HUES48 (cell line): ENCODE measurements at regions not wholly inside any gene's neighbourhood (a gene's known extent, or its start where the extent isn't known, plus 50 kb on each side); places are given as distances from the start of the nearest gene placed in this dataset.

ENCODE experiments used
- H3K27ac ChIP-seq: one replicate; pipeline ENCODE4 v1.7.0; 2013; ENCODE audit warnings: low read depth, low read length, inconsistent platforms
- H3K27me3 ChIP-seq: 2 replicates; pipeline ENCODE4 v1.6.1; 2013; ENCODE audit warnings: mild to moderate bottlenecking, low read length; ENCODE audit not compliant: control insufficient read depth, insufficient read depth
- H3K36me3 ChIP-seq: 2 replicates; pipeline ENCODE4 v1.6.1; 2013; ENCODE audit warnings: low read length; ENCODE audit not compliant: control insufficient read depth, insufficient read depth
- H3K4me1 ChIP-seq: 2 replicates; pipeline ENCODE4 v1.6.1; 2013; ENCODE audit warnings: mild to moderate bottlenecking, low read length; ENCODE audit not compliant: control insufficient read depth, insufficient read depth
- H3K4me3 ChIP-seq: 2 replicates; pipeline ENCODE4 v1.5.1; 2013; ENCODE audit warnings: mild to moderate bottlenecking, low read depth, low read length
- H3K9ac ChIP-seq: 2 replicates; pipeline ENCODE4 v1.6.1; 2013; ENCODE audit warnings: mild to moderate bottlenecking, low read depth, low read length, moderate library complexity
- H3K9me3 ChIP-seq: 2 replicates; pipeline ENCODE4 v1.6.1; 2013; ENCODE audit warnings: low read length; ENCODE audit not compliant: control insufficient read depth, insufficient read depth

DNA sequence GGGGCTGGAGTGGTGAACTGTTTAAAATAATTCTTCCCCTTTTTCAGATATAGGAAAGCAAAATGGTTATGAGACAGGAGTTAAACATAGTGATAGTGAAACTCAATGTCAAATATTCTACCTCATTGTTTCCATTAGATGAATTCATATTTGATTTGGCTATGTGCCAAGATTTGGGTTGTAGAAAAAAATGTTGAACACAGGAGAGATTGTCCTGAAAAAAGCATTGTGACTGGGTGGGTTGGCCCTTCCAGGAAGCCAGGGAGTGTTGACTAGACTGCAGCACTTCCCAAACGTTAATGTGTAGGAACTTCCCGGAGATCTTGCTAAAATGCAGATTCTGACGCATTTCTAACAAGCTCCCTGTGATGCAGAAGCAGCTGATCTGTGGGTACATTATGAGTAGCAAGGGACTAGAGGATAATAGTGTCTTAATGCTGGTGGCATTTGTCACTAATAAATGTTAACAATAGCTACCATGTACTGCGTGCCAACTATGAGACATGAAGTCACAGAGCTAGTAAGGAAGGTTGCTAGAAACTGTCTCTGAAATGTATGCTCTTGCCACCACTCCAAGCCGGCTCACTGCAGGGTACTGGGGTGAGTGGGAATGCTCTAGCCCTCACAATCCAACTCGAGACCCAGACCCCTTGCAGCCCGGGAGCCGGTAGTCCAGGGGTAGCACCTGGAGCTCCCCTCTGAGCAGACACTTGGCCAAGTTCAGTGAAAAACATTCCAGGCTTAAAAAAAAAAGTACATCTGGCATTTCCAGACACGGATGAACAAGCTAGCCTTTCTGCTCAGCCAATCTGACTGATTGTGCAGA, 120.6 kb downstream of the CD47 start:
- Histone ChIP-seq H3K27ac (no peak overlapping the region), H3K4me3 (no peak overlapping the region), H3K4me1 (no peaks in the 10 kb centered on the region), H3K36me3 (no peaks in the 10 kb centered on the region), H3K9me3 (no peaks in the 10 kb centered on the region), H3K27me3 (no peaks in the 10 kb centered on the region), H3K9ac (no peak overlapping the region)

DNA sequence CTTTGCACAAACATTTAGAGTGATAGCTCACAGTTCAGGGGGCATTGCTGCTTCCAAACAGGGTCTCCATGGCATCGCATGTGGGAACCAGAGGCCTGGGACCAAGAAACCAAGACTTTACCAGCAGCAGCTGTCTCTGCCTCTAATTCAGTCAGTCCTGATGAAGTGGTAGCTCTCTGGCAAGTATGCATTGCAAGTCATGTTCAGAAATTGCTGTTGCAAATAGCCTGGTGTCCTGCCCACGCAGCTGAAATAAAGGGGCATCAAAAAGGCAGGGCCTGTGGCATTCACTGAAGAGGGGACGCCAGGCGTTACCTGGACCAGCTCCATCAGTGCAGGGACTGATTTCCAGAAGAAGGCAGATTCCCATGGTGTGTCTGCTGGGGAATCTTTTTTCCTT, 121.3 kb downstream of the CD47 start:
- Histone ChIP-seq H3K4me1 (no peaks in the 10 kb centered on the region), H3K36me3 (no peaks in the 10 kb centered on the region), H3K27me3 (no peaks in the 10 kb centered on the region), H3K4me3 (no peak overlapping the region), H3K27ac (no peak overlapping the region), H3K9me3 (no peaks in the 10 kb centered on the region), H3K9ac (no peak overlapping the region)

DNA sequence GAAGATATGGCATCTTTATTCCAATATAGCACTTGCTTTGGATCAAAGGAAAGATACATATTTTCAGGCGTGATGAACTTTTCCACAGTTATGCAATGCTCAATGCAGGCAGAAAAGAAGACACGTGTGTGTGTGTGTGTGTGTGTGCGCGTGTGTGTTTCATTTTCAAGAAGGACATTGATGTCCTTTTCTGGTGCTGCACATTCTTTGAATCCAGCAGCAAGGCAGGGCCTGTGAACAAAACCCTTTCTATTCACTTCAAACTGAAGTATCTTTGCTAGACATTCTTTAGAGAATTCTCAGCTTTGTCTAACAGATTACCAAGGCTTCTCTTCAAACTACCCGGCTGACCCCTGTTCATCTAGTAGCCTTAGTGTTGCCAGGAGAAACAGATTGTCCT, 124.6 kb downstream of the CD47 start:
- Histone ChIP-seq H3K27ac (peak overlapping the region; percentile 15), H3K4me1 (peaks cover 14% of the 10 kb centered on the region), H3K9me3 (no peaks in the 10 kb centered on the region), H3K27me3 (no peaks in the 10 kb centered on the region), H3K4me3 (no peak overlapping the region), H3K9ac (no peak overlapping the region), H3K36me3 (no peaks in the 10 kb centered on the region)

DNA sequence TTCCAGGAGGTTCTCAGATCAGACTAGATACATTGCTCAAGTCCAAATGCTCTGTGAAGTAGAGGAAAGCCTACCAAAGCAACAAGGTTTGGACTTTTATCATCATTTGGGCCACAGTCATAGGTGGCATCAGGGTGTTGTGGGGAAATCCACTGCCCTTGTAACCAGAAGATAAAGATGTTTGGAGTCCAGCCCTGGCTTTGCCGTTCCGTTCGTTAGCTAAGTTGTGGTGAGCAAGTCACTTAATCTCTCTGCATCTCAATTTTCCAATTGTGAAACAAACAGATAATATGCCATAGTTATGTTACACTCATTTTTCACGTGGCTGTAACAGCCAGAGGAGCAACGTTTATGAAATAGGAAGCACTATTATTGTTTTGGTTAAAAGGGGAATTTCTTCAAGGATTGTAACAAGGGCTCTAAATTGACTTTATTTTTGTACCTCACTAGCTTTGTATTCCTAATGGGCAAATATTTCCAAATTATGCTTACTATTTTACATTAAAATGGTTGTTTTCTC, 125.6 kb downstream of the CD47 start:
- Histone ChIP-seq H3K9ac (no peak overlapping the region), H3K4me1 (peaks cover 14% of the 10 kb centered on the region), H3K27ac (no peak overlapping the region), H3K36me3 (no peaks in the 10 kb centered on the region), H3K27me3 (no peaks in the 10 kb centered on the region), H3K9me3 (no peaks in the 10 kb centered on the region), H3K4me3 (no peak overlapping the region)

DNA sequence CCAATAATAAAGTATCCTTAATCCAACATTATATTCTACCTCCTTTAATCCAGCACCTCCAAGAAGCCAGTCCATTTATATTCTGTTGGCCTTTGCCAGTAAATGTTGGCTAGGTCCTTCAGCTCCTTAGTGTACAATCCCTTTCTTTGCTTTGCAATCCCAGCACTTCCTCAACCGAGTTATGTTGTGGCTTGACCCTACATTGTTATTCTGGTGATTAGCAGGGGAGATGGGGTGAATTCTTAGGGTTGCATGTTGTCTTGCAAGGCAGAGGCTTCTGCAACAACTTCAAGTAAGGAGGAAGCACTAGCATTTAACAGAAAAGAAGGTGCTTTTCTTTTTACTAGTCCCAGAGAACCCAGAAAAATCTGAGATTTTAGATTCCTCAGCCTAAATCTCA, 127.2 kb downstream of the CD47 start:
- H3K4me3 ChIP-seq, result no peak overlapping the region
- H3K9ac ChIP-seq, result no peak overlapping the region
- no peaks in the 10 kb centered on the region for H3K27me3 ChIP-seq
- H3K36me3 ChIP-seq, result no peaks in the 10 kb centered on the region
- no peaks in the 10 kb centered on the region for H3K9me3 ChIP-seq
- H3K4me1 ChIP-seq, result peaks cover 14% of the 10 kb centered on the region
- no peak overlapping the region for H3K27ac ChIP-seq

DNA sequence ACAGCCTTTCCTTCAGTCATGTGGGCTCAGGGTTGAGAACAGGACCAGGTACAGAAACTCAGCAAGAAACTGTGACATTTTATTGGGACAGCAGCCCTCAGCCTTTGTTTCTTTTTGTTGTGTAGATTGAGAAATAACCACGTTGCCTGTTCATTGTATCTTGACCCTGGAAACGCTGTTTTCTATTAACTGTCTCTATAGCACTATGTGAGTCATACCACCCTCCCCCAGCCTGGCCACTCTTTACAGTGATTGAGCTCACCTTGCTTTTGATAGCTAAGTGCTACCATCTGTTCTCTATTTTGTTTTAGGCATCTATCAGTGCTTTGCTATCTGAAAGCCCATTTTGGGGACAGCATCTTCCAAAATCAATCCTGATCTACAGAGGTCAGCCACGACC, 127.9 kb downstream of the CD47 start:
- H3K9me3 ChIP-seq, result no peaks in the 10 kb centered on the region
- H3K27ac ChIP-seq, result no peak overlapping the region
- H3K4me1 ChIP-seq, result peaks cover 15% of the 10 kb centered on the region
- no peak overlapping the region for H3K4me3 ChIP-seq
- no peaks in the 10 kb centered on the region for H3K36me3 ChIP-seq
- H3K9ac ChIP-seq, result no peak overlapping the region
- H3K27me3 ChIP-seq, result no peaks in the 10 kb centered on the region

DNA sequence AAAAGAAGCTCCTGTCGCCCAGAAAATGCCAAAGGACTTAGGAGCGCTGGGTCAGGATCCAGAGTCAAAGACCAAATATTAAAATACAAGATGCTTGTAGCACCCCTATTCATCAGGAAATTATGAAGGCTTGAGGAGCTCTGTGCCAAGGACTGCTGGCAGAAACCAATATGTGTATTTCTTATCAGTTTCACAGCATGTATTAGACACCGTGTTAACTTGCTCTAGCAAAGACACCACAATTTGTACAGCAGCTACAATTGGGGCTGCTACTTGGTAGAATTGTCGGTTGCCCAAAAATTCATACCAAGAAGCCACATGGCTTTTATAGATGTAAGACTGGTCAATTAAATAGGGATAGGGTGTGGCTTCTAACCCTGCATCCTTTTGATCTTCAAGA, 128.8 kb downstream of the CD47 start:
- Histone ChIP-seq H3K4me3 (no peak overlapping the region), H3K4me1 (peaks cover 24% of the 10 kb centered on the region), H3K27me3 (no peaks in the 10 kb centered on the region), H3K9me3 (no peaks in the 10 kb centered on the region), H3K9ac (no peak overlapping the region), H3K27ac (no peak overlapping the region), H3K36me3 (no peaks in the 10 kb centered on the region)

DNA sequence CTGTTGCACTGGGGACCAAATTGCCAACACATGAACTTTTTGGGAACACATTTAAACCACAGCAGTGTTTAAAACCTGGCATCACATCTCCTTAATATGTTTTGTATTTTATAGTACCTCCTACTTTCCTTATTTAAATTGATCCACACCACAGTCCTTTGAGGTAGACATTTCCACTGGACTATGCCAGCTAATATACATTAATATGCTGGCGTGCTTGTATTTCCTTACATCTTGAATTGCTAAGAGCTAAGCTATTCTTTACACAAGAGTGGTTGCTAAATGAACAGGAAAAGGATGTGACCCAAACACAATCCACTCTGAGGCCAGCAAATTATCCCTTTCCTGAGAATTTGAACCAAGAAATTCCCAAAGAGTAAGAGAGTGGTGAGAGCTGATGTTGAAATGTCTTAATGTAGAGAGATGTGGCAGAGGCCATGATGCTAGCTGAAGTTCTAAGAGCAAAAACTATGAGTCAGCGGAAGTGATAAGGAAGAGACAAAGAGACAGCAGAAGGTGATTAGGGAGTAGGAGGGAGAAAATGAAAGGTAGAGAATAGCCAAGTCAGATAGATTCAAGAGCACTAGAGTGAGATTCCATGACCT, 131.2 kb downstream of the CD47 start:
- H3K4me1 ChIP-seq, result peaks cover 24% of the 10 kb centered on the region
- no peak overlapping the region for H3K9ac ChIP-seq
- H3K27me3 ChIP-seq, result no peaks in the 10 kb centered on the region
- H3K27ac ChIP-seq, result no peak overlapping the region
- no peak overlapping the region for H3K4me3 ChIP-seq
- H3K36me3 ChIP-seq, result no peaks in the 10 kb centered on the region
- no peaks in the 10 kb centered on the region for H3K9me3 ChIP-seq

DNA sequence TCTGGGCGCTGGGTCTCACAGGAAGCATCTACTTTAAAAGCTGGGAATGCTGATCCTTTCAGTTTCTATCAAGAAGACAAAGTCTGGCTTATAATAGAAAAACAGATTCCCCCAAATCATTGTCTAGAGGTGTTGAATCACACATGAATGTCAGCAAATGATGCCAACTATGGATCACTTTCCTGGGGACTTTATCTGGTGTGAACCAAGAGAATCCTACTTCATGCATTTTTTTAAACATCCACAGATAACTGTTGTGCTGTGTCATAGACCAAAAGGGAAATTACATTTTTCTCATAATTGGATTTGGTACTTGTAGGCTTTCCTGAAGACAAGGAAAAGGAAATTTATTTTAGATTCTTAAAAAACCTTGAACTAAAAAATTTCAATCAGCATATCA, 132.7 kb downstream of the CD47 start:
- H3K9ac ChIP-seq, result no peak overlapping the region
- H3K4me3 ChIP-seq, result no peak overlapping the region
- peaks cover 16% of the 10 kb centered on the region for H3K4me1 ChIP-seq
- no peaks in the 10 kb centered on the region for H3K36me3 ChIP-seq
- no peaks in the 10 kb centered on the region for H3K27me3 ChIP-seq
- no peak overlapping the region for H3K27ac ChIP-seq
- H3K9me3 ChIP-seq, result no peaks in the 10 kb centered on the region

DNA sequence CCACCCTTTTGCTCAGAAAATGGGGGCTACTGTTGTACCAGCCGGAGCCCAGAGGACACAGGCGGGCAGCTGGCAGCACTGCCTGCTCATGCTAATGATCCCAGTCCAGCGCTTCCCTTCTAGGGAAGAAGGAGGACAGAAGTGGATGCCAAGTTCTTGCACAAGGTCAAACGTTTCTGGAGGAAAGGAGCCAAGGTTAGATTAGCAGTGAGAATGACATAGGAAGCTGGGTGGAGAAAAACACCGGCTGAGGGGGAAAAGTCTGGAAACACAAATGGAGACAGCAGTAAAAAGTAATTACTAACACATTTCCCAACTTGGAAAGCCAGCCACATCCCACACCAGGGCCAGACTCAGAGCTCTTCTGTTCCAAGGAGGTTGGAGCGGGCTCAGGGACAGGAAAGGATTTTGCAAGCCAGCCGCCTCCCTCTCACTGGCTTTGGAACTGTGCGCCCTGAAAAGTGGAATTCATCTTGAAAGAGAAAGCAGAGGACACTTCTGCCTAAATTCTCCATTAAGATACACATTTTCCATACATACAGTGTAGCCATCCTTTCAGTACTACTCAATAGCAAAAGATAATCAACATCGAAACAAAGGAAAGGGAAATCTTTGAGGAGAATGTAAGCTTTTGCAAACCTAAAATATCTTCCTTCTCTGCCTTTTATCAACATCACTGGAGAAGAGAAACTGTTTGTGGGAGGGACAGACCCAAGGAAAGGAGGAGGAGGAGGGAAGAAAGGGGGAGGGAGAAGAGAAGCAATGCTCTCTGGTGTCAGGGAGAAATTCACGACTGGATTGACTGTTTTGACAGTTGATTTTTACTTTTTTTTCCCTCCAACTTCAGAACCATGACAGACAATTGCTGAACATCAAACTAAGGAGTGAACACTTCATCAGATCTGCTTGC, 133.6 kb downstream of the CD47 start:
- Histone ChIP-seq H3K36me3 (no peaks in the 10 kb centered on the region), H3K27me3 (no peaks in the 10 kb centered on the region), H3K4me3 (no peak overlapping the region), H3K27ac (no peak overlapping the region), H3K9me3 (no peaks in the 10 kb centered on the region), H3K9ac (no peak overlapping the region), H3K4me1 (peaks cover 10% of the 10 kb centered on the region)
